Osteoblast (primary cell): ENCODE measurements at regions not wholly inside any gene's neighbourhood (a gene's known extent, or its start where the extent isn't known, plus 50 kb on each side); places are given as distances from the start of the nearest gene placed in this dataset.

ENCODE experiments used
- DNase-seq: peaks from one replicate; pipeline ENCODE4 v3.0.0; 2011; ENCODE audit warnings: low spot score, mixed read lengths; ENCODE audit not compliant: insufficient read length; ENCODE audit errors: missing footprints
- H2AFZ ChIP-seq: 2 replicates; pipeline ENCODE4 v1.6.0; 2011; ENCODE audit warnings: mild to moderate bottlenecking, low read length
- H3K27ac ChIP-seq: 2 replicates; pipeline ENCODE4 v1.5.1; 2011; ENCODE audit warnings: mild to moderate bottlenecking, low read depth, low read length, moderate library complexity
- H3K27me3 ChIP-seq: 2 replicates; pipeline ENCODE4 v1.6.0; 2012; ENCODE audit warnings: mild to moderate bottlenecking, control low read depth, inconsistent platforms, low read length, moderate library complexity; ENCODE audit not compliant: insufficient read depth
- H3K36me3 ChIP-seq: 2 replicates; pipeline ENCODE4 v1.5.1; 2011; ENCODE audit warnings: mild to moderate bottlenecking, low read length, control low read depth, moderate library complexity; ENCODE audit not compliant: insufficient read depth
- H3K4me1 ChIP-seq: 2 replicates; pipeline ENCODE4 v1.5.1; 2011; ENCODE audit warnings: mild to moderate bottlenecking, low read length, control low read depth, moderate library complexity; ENCODE audit not compliant: insufficient read depth
- H3K4me2 ChIP-seq: 2 replicates; pipeline ENCODE4 v1.6.0; 2011; ENCODE audit warnings: mild to moderate bottlenecking, low read length; ENCODE audit not compliant: insufficient read depth
- H3K4me3 ChIP-seq: fragments of 200-600 bp; sonication (generic); 3 replicates; pipeline ENCODE4 v1.5.1; 2012; ENCODE audit warnings: mild to moderate bottlenecking, low read length, inconsistent platforms; ENCODE audit not compliant: insufficient read depth
- H3K79me2 ChIP-seq: 2 replicates; pipeline ENCODE4 v1.6.0; 2012; ENCODE audit warnings: mild to moderate bottlenecking, low read length, control low read depth, inconsistent platforms; ENCODE audit not compliant: insufficient read depth
- H3K9me3 ChIP-seq: 2 replicates; pipeline ENCODE4 v1.5.1; 2011; ENCODE audit warnings: low read depth, low read length, control low read depth
- H4K20me1 ChIP-seq: 2 replicates; pipeline ENCODE4 v1.6.0; 2012; ENCODE audit warnings: mild to moderate bottlenecking, low read length, control low read depth; ENCODE audit not compliant: insufficient read depth
- CTCF ChIP-seq: IDR thresholded peaks from 2 replicates; pipeline ENCODE4 v1.5.1; 2011; ENCODE audit warnings: mild to moderate bottlenecking, low read depth, low read length, moderate library complexity; ENCODE audit errors: extremely low read depth

DNA sequence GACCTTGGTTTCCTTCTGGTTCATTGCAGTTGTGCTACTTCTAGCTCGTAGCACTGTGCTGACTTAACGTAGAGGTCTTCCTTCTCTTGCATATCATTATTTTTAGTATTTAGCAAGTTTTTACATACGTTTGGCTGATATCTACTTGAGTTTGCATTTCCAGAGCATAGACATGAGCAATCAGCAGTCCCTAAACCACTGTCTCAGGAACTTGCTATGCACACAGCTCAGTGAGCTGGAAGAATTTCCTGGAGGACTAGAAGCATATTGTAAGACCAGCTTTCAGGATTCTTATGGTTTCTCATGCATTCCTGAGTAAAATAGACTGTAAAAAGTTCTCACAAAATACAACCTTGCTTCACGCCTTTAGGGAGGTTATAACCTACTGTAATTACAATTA, 226.7 kb upstream of the PDGFD start:
- no peaks in the 10 kb centered on the region for H3K27me3 ChIP-seq
- no peaks in the 10 kb centered on the region for H3K9me3 ChIP-seq
- H2AFZ ChIP-seq, result no peak overlapping the region
- no peak overlapping the region for H3K4me2 ChIP-seq
- no peak for TF ChIP-seq CTCF
- H3K27ac ChIP-seq, result no peak overlapping the region
- H3K4me1 ChIP-seq, result no peaks in the 10 kb centered on the region
- H3K36me3 ChIP-seq, result no peaks in the 10 kb centered on the region
- H3K4me3 ChIP-seq, result no peak overlapping the region
- no peaks in the 10 kb centered on the region for H4K20me1 ChIP-seq
- no peak for DNase-seq
- no peaks in the 10 kb centered on the region for H3K79me2 ChIP-seq

GRCh38 chr11:104385884-104386283, 221.9 kb upstream of the PDGFD start:
- no peaks in the 10 kb centered on the region for H4K20me1 ChIP-seq
- no peak overlapping the region for H3K4me2 ChIP-seq
- no peak overlapping the region for H3K27ac ChIP-seq
- no peaks in the 10 kb centered on the region for H3K27me3 ChIP-seq
- no peak for DNase-seq
- no peaks in the 10 kb centered on the region for H3K79me2 ChIP-seq
- no peaks in the 10 kb centered on the region for H3K4me1 ChIP-seq
- H3K36me3 ChIP-seq, result no peaks in the 10 kb centered on the region
- no peak overlapping the region for H2AFZ ChIP-seq
- no peak overlapping the region for H3K4me3 ChIP-seq
- no peaks in the 10 kb centered on the region for H3K9me3 ChIP-seq
- no peak for TF ChIP-seq CTCF

DNA sequence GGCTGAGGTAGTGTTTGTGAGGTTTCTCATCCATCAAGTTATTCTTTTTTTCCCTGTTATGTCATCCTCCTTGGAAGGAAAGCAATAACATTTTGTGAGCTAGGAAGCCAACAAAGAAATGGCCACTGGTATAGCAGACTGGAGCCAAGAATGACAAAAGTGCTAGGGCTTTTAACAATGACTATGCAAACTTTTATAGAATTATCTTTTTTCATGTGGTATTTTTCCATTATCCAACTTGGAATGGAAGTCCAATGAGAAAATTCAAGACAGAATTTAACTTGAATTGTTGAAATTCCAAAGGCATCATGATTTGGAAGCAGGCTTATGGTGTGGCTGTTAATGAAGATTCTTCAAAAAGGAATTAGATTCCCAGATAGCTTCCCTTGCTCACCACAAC, 216.4 kb upstream of the PDGFD start:
- Histone ChIP-seq H3K27me3 (no peaks in the 10 kb centered on the region), H2AFZ (no peak overlapping the region), H3K4me1 (no peaks in the 10 kb centered on the region), H3K79me2 (no peaks in the 10 kb centered on the region), H4K20me1 (no peaks in the 10 kb centered on the region), H3K27ac (no peak overlapping the region), H3K9me3 (no peaks in the 10 kb centered on the region), H3K4me3 (no peak overlapping the region), H3K36me3 (no peaks in the 10 kb centered on the region), H3K4me2 (no peak overlapping the region)
- no peak for TF ChIP-seq CTCF
- DNase-seq, result no peak

DNA sequence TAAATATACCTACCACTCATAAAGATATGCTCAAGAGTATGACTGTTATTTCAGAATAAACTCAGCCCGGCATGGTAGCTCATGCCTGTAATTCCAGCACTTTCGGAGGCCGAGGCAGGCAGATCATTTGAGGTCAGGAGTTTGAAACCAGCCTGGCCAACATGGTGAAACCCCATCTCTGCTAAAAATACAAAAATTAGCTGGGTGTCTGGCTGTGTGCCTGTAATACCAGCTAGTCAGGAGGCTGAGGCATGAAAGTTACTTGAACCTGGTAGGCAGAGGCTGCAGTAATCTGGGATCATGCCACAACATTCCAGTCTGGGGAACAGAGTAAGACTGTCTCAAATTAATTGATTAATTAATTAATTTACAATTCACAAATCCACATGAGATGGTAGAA, 208.2 kb upstream of the PDGFD start:
- Histone ChIP-seq H4K20me1 (no peaks in the 10 kb centered on the region), H2AFZ (no peak overlapping the region), H3K4me3 (no peak overlapping the region), H3K27ac (no peak overlapping the region), H3K9me3 (no peaks in the 10 kb centered on the region), H3K79me2 (no peaks in the 10 kb centered on the region), H3K36me3 (no peaks in the 10 kb centered on the region), H3K4me1 (no peaks in the 10 kb centered on the region), H3K4me2 (no peak overlapping the region), H3K27me3 (no peaks in the 10 kb centered on the region)
- TF ChIP-seq CTCF, result no peak
- DNase-seq, result no peak
